HL-60/S4 treated with retinoic acid at 250 ng/mL for 4 days and 3 days (cell line): ENCODE measurements at regions not wholly inside any gene's neighbourhood (a gene's known extent, or its start where the extent isn't known, plus 50 kb on each side); places are given as distances from the start of the nearest gene placed in this dataset.
"Not testable (repeated sequence)": the region's sequence is repeated elsewhere in the genome, so short reads cannot be mapped to it uniquely, and the experiment has no call there.

Experiments
- in situ Hi-C: fragments of 300-500 bp; cut with MboI; formaldehyde crosslinking; loops from 2 replicates; pipeline ENCODE4 v1.7.0; 2022; ENCODE audit warnings: low sequenced_read_pairs

DNA sequence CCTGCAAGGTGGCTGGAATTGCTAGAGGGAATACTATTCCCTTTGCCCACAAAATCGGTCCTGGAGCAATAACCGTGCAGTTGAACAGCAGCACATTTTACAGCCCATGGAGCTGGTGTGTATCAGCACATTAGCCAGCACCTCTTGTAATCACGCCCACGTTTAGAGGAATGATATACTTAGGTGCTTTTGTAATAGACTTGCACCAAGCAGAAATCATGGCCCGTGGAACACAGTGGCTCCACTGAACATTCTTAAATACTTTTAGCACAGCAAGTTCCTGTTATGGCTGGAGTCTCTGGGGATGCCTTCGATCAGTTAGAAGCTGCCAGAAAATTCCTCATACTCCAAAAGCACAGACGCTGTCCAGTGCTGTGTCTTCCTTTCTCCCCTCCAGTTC lies 218.1 kb upstream of the FAM78B start:
- in situ Hi-C loops: no loop called here

DNA sequence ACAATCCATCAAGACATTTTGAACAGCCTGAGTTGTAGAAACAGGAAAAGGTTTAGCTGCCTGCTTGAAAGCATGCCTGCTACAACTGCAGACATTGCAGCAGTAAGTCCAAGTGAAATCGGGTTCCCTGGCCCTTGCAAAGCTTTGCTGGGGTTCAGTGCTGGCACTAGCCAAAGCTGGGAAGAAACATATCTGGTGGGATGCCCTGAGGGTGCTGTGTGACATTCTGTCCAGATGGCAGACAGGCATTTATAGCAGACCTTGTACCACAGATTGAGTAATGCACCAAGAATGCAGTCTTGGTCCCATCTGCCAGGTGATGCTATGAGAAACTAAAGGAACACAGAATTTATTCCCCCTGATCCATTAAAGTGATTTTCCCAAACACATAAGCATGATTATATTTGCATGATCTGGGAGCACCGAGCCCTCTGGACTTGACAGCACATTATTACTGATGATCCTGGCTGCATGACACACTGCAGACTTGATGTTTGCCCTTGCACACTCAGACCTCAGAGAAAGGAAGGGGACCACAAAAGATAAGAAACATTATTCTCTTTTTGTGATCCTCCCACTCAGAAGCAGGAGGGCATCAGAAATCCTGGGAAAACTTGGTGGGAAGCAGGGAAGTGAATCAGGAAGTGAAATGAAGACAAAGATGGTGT lies 223.7 kb upstream of the FAM78B start:
- in situ Hi-C loops: no loop called here

DNA sequence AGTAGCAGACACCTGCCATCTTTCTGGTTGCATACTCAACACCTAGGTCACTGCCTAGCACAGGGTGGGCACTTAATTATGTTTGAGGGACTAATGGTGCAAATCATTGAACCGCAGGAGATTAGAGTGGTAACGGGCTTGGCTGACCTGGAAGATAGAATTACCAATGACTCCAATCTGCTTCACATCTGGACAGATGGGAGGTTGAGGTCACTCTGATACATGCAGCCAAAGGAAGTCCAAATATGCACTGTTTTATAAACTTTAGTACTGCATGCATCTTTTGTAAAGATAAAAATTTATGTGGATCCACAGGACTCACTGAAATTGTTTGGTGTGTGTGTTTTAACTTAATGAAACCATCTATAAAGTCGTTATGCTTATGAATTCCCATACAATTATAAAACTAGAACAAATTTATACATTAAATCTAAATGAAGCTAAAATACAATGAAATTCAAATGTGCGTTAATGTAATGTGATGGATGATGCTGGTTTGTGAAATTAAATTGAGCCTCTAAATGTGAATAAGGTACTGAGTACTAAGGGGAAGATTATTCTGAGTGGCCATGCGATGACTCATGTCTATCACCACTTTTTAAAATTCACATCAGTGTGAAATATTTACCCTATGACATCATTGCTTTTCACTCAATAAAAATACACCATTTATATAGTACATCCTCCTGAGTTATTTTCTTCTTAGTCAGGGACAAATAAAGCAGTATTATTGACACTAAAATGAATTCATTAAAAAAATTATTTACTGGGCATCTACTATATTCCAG lies 224.7 kb upstream of the FAM78B start:
- in situ Hi-C loops: no loop called here

DNA sequence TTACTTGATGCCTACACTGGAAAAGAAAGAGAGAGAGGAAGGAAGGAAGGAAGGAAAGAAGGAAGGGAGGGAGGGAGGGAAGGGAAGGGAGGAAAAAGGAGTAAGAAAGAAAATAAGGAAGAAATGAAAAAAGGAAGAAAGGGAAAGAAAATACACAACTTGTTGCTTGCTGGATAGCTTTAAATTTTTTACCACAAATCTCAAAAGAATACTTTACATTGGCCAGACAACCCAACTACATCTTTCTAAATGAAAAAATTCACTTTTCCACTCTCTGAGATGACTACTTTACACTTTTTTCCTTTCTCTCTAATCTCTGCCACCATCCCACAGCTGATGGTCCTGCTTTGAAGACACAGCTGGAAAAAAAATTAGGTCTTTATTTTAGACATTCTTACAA lies 228.9 kb upstream of the FAM78B start:
- in situ Hi-C loops: no loop called here

DNA sequence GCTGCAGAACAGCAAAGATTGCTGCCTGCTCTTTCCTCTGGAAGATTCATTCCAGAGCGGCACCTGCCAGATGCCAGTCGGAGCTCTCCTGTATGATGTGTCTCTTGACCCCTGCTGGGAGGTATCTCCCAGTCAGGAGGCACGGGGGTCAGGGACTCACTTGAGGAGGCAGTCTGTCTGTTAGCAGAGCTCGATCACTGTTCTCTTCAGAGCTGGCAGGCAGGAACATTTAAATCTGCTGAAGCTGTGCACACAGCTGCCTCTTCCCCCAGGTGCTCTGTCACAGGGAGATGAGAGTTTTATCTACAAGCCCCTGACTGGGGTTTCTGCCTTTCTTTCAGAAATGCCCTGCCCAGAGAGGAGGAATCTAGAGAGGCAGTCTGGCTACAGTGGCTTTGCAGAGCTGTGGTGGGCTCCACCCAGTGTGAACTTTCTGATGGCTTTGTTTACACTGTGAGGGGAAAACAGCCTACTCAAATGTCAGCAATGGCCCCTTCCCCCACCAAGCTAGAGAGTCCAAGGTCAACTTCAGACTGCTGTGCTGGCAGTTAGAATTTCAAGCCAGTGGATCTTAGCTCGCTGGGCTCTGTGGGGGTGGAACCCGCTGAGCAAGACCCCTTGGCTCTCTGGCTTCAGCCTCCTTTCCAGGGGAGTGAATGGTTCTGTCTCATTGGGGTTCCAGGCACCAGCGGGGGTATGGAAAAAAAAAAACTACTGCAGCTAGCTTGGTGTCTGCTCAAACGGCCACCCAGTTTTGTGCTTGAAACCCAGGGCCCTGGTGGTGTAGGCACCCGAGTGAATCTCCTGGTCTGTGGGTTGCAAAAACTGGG lies 242.7 kb upstream of the FAM78B start:
- in situ Hi-C loops: not testable (repeated sequence)

DNA sequence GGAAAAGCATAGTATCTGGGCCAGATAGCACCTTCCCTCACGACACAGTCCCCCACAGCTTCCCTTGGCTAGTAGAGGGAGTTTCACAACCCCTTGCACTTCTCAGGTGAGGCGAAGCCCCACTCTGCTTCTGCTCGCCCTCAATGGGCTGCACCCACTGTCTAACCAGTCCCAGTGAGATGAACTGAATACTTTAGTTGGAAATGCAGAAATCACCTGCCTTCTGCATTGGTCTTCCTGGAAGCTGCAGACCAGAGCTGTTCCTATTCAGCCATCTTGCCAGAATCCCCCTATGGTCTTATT lies 243.2 kb upstream of the FAM78B start:
- in situ Hi-C loops: no loop called here

DNA sequence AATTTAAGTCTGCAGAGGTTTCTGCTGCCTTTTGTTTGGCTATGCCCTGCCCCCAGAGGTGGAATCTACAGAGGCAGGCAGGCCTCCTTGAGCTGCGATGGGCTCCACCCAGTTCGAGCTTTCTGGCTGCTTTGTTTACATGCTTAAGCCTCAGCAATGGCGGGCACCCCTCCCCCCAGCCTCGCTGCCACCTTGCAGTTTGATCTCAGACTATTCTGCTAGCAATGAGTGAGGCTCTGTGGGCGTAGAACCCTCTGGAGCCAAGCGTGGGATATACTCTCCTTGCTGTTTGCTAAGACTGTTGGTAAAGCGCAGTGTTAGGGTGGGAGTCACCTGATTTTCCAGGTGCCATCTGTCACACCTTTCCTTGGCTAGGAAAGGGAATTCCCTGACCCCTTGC lies 250.0 kb upstream of the FAM78B start:
- in situ Hi-C loops: not testable (repeated sequence)

DNA sequence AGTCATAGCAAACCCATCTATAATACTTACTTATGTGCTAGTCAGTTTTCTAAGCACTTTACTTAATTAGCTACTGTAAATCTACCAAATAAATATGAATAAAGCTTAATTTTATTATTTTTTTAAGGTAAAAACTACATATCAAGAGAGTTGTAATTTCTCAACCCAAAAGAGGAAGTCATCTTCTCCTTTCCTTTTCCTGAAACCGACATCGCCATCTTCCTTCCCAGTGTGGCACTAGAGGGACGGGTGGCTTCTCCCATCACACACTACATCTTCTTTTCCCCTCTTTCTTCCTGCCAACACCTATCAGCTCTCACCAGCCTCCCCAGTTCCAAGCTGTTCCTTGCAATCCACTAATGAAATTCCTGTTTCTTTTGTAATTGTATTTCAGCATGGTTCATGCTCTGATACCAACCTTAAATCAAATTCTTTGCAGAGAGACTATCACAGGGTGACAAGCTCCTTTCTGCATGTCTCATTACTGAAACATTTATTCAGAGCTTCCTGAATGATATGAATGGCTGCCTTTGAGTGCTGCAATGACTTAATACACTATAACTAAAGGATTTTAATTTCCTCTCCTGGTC lies 251.6 kb upstream of the FAM78B start:
- in situ Hi-C loops: no loop called here

DNA sequence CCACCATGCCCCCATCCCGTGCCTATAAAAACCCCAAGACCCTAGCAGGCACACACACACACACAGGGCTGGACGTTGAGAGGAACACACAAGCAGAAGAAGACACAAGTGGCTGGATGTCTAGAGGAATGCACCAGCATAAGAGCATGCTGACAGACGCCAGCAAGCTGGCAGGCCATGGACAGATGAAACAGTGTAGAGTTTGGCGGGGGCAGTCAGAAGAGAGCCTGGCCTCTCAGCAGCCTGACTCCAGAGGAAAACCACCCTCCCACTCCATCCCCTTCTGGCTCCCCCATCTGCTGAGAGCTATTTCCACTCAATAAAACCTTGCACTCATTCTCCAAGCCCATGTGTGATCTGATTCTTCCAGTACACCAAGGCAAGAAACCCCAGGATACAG lies 255.8 kb upstream of the FAM78B start:
- in situ Hi-C loops: not testable (repeated sequence)

DNA sequence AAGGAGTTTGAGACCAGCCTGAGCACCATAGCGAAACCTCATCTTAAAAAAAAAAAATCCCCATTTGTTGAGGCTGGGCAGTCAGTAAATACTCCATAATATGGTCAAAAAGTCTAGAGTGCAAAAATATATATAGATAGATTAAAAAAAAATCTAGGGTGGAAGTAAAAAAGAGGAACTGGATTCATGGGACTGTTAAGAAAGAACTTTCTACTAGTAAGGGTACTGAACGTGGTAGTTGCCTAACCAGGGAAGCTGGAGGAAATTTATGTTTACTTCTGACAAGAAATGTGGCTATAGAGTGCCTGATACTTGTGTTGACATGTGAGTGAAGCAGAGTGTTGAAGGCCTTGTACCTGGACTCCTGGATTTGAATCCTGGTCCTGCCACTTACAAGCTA lies 265.9 kb upstream of the FAM78B start:
- in situ Hi-C loops: no loop called here

DNA sequence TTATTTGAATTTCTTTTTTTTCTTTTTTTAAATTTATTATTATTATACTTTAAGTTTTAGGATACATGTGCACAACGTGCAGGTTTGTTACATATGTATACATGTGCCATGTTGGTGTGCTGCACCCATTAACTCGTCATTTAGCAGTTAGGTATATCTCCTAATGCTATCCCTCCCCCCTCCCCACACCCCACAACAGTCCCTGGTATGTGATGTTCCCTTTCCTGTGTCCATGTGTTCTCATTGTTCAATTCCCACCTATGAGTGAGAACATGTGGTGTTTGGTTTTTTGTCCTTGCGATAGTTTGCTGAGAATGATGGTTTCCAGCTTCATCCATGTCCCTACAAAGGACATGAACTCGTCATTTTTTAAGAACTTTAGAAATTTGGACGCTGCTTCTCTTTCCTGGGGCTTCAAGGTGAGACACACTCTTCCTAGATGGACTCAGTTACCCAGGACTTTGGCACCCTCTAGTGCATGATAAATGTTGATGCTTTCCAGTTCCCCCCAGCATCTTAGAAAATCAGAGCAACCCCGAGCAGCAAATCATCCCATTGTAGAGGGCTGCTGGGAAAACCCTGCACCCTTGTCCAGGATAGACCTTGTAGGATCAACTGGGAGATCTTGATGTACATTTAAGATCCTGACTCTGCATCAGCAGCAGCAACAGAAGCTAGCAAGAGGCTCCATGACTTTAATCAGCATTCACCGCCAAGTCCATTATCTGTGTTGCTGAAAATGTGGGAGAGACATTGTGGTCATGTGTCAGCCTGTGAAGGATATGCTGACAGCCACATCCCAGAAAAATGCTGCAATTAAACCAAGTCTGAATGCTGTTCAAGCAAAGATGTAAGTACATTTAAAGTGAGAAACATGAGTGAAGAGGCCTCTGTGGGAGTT lies 266.9 kb upstream of the FAM78B start:
- in situ Hi-C loops: not testable (repeated sequence)

DNA sequence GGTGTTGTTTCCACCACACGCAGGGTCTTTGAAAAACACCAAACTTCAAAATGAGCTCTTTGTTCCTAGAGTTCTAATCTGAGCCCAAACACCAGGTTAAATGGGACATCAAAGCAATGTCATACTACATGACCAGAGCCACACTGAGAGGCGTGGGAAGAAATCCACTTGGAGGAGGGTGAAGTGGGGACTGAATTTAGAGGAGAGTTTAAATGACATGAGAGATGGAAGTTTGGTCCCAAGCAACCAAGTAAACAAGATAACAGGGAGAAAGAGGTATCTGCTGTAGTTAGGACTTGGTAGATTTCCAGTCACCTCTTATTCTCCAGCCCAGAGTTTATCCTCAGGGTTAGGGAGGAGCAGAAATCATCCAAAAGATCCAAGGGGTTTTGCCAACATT lies 290.9 kb upstream of the FAM78B start:
- in situ Hi-C loops: no loop called here

DNA sequence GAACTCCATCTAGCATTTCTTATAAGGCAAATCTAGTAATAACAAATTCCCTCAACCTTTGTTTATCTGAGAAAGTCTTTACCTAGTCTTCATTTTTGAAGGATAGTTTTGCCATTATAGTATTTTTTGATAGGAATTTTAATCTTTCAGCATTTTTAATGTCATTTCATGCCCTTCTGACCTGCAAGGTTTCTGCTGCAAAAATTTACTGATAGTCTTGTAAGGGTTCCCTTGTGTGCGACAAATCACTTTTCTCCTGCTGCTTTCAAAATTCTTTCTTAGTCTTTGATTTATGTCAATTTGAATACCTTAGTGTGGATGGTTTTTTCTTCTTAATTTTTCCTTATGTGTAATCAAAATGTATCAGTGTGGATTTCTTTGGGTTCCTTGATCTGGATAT lies 297.5 kb upstream of the FAM78B start:
- in situ Hi-C loops: no loop called here

DNA sequence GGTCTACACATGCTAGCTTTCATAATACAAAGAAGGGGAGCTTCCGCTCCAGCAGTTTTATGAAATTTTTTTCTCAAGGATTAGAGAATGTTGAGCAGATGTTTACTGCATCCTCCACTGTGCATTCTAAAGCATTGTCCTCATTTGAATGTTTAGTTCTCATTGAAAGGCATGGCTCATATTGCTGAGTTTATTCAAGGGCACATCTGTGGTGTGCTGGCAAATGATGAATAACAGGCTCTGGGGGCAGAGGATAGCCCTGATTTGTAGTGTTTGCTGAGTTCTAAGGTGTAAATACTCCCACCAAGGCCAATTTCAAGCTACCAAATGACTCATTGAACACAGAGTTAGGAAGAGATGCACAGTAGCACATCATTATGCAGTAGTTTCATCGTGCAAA lies 303.2 kb upstream of the FAM78B start:
- in situ Hi-C loops: no loop called here

DNA sequence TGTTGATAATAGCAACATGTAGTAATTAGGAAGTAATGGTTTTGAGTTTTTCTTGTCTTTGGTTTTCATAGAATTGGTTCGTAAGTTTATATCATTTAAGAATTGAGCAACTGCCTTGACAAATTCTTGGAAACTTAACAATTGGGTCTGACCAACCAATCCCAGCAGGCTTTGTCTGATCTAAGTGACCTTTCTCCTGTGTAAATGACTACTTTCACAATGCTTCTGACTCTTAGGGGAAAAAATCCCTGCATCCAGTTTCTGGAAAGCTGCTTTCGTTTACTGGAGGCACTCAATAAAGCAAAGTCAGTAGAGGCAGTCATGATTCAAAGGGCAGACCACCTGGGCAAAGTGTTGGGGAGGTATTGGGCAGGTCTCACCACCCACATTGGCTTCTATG lies 303.6 kb upstream of the FAM78B start:
- in situ Hi-C loops: no loop called here

DNA sequence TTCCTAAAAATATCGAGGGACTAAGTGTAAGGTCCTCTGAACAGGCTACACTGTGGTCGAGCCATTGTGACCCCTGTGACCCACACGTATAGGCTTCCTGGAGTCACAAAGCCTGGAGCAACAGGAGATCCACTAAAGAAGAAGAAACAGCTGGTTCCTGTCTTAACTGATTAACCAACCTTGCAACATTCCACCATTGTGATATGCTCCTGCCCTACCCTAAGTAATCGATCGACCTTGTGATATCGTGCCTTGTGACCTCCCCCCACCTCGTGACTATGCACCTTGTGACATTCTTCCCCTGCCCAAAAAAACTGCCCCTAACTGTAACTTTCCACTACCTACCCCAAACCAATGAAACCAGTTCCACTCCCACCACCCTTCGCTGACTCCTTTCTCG lies 304.6 kb upstream of the FAM78B start:
- in situ Hi-C loops: no loop called here

DNA sequence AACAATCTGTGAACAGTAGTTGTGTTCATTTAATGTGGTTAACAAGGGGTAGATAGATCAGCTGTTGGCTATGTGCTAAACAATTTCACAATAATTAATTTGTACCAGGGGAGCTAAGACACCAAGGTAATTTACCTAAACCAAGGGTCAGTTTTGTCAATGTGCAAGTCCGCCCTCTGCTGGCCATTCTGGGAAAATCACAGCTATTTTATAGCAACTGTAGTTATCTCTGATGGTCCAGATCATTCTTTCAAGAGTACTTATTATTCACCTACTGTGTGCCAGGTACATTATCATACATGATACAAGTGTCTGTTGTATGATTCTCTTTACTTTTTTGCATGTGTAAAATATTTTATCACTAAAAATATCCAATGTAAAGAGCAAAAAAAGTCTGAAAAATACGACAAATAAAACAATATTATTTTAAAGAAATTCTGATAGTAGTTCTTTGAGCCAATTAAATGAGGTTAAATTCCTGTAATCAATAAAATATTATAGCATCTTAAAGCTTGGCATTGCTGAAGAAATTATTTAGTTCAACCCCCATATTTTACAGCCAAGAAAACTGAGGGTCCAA lies 312.3 kb upstream of the FAM78B start:
- in situ Hi-C loops: loop anchor here (25.0 kb wide), 1 partner anchor 542 kb away; no protein-coding TSS in a partner anchor

DNA sequence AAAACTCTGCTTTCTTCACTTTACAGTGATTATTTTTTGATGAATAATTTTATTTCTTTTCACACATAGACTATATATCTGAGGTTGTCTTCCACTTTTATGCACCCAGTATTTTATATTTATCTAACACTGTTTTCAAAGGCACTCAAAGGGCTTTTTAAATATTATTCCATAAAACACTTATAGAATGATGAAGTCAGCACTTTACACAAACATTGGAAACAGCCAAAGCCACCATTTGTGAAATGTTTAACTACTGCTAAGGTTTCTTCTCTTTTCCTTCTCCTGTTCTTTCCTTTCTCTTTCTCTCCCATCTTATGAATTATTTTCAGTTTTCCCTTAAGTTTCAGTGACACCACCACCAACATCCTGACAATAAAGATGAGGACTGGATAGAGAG lies 317.7 kb upstream of the FAM78B start:
- in situ Hi-C loops: loop anchor here (25.0 kb wide), 1 partner anchor 547 kb away; no protein-coding TSS in a partner anchor

DNA sequence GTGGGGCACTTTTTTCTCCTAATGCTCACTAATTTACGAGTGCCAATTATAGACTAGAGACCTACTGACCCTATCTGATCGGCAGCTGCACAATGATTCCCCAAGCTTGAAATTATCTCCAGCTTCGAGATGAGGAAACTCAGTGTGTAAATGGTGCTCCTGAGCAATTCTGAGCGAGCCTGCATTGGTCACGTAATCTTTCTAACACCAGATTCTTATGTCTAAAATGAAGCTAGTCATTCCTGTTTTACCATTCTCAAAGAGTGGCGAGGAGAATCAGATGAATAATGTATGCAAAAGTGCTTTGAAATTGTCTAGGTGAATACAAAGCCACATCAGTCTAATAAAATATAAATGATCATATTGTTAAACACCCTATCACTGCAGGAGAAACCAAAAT lies 318.1 kb upstream of the FAM78B start:
- in situ Hi-C loops: loop anchor here (25.0 kb wide), 1 partner anchor 548 kb away; no protein-coding TSS in a partner anchor

DNA sequence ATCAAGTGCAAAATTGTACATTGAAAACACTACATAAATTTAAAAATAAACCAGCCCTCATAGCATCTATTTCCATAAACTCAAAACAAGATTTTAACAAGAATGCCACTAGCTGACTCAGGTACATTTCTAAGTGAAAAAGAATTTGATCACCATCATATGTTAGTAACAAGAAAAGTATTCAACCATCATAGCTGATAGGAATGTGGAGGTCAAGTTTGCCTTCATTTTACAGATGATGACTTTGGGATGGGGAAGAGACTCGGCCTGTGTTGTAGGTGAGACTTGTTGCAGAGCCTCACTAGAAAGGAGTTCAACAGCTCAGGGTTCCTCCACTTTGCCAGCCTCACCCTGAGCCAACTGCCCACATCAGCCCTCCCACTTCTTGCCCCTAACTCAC lies 318.8 kb upstream of the FAM78B start:
- in situ Hi-C loops: loop anchor here (25.0 kb wide), 1 partner anchor 548 kb away; no protein-coding TSS in a partner anchor
